Keratinocyte (primary cell): ENCODE measurements at regions not wholly inside any gene's neighbourhood (a gene's known extent, or its start where the extent isn't known, plus 50 kb on each side); places are given as distances from the start of the nearest gene placed in this dataset.

ENCODE experiments used
- DNase-seq: peaks from one replicate; pipeline ENCODE4 v3.0.0-alpha.2; 2011; ENCODE audit warnings: low read depth, missing footprints, low spot score
- FAIRE-seq: peaks from 2 replicates; lab custom pipeline; 2011; peaks lifted over from hg19 to GRCh38; lab: Jason Lieb, UNC
- H2AFZ ChIP-seq: 2 replicates; pipeline ENCODE4 v1.6.0; 2012; ENCODE audit warnings: low read length, control low read depth, inconsistent platforms; ENCODE audit not compliant: control insufficient read depth
- H3K27ac ChIP-seq: 2 replicates; pipeline ENCODE4 v1.5.1; 2011; ENCODE audit warnings: low read length; ENCODE audit not compliant: control insufficient read depth, insufficient read depth
- H3K27me3 ChIP-seq: 3 replicates; pipeline ENCODE4 v1.6.0; 2011; ENCODE audit warnings: low read length; ENCODE audit not compliant: control insufficient read depth, insufficient read depth; ENCODE audit errors: extremely low read depth
- H3K36me3 ChIP-seq, 2 experiments: 2 replicates in 1 of 2; 3 replicates in 1 of 2; pipeline ENCODE4 v1.5.1; 2011; ENCODE audit warnings: low read length in 2 of 2, mild to moderate bottlenecking in 1 of 2; ENCODE audit not compliant: control insufficient read depth in 2 of 2, insufficient read depth in 2 of 2; ENCODE audit errors: extremely low read depth in 1 of 2
- H3K4me1 ChIP-seq: 3 replicates; pipeline ENCODE4 v1.5.1; 2011; ENCODE audit warnings: low read length; ENCODE audit not compliant: control insufficient read depth, insufficient read depth; ENCODE audit errors: extremely low read depth
- H3K4me2 ChIP-seq: 3 replicates; pipeline ENCODE4 v1.6.0; 2011; ENCODE audit warnings: low read depth, low read length; ENCODE audit not compliant: control insufficient read depth, insufficient read depth; ENCODE audit errors: extremely low read depth
- H3K4me3 ChIP-seq, 3 experiments: fragments of 200-600 bp in 1 of 3; sonication (generic) in 1 of 3; 2 replicates in 2 of 3; 3 replicates in 1 of 3; pipeline ENCODE4 v1.5.1; 2011 to 2016; ENCODE audit warnings: low read length in 3 of 3, mild to moderate bottlenecking in 3 of 3, control low read depth in 2 of 3, inconsistent platforms in 1 of 3, low read depth in 1 of 3, mixed read lengths in 1 of 3, mixed run types in 1 of 3, moderate library complexity in 1 of 3; ENCODE audit not compliant: control insufficient read depth in 2 of 3, insufficient read depth in 2 of 3; ENCODE audit errors: extremely low read depth in 1 of 3
- H3K79me2 ChIP-seq: 2 replicates; pipeline ENCODE4 v1.6.0; 2012; ENCODE audit warnings: low read length; ENCODE audit not compliant: control insufficient read depth, insufficient read depth
- H3K9ac ChIP-seq: 3 replicates; pipeline ENCODE4 v1.6.0; 2011; ENCODE audit warnings: low read length; ENCODE audit not compliant: control insufficient read depth, insufficient read depth; ENCODE audit errors: extremely low read depth
- H3K9me1 ChIP-seq: 3 replicates; pipeline ENCODE4 v1.6.0; 2011; ENCODE audit warnings: low read length; ENCODE audit not compliant: control insufficient read depth, insufficient read depth; ENCODE audit errors: extremely low read depth
- H3K9me3 ChIP-seq: 2 replicates; pipeline ENCODE4 v1.5.1; 2012; ENCODE audit warnings: low read depth, low read length; ENCODE audit not compliant: control insufficient read depth
- H4K20me1 ChIP-seq: 3 replicates; pipeline ENCODE4 v1.6.0; 2011; ENCODE audit warnings: low read length; ENCODE audit not compliant: control insufficient read depth, insufficient read depth; ENCODE audit errors: extremely low read depth
- CTCF ChIP-seq, 3 experiments: IDR thresholded peaks in 1 of 3; conservative IDR thresholded peaks in 1 of 3; optimal IDR thresholded peaks in 1 of 3; 2 replicates in 2 of 3; 3 replicates in 1 of 3; pipeline versions ENCODE3 to v1.5.1; 2011; ENCODE audit warnings: low read length in 3 of 3, mild to moderate bottlenecking in 3 of 3, moderate library complexity in 2 of 3, control low read depth in 1 of 3, inconsistent platforms in 1 of 3; ENCODE audit not compliant: insufficient read depth in 2 of 3; ENCODE audit errors: extremely low read depth in 1 of 3
- EZH2 ChIP-seq: IDR thresholded peaks from one replicate; pipeline ENCODE4 v1.6.1; 2012; ENCODE audit warnings: inconsistent platforms, mild to moderate bottlenecking, low read length, moderate library complexity
- dilution Hi-C: fragments of 300-500 bp; cut with MboI; formaldehyde crosslinking; loops from one replicate; pipeline ENCODE4 v1.7.0; 2020; ENCODE audit warnings: low sequenced_read_pairs; ENCODE audit not compliant: extremely low pct_ligation_motif_present

- H2AFZ ChIP-seq: no peak overlapping the region
- H3K4me3 ChIP-seq: no peak overlapping the region
- H3K4me2 ChIP-seq: no peak overlapping the region
- no peaks in the 10 kb centered on the region for H4K20me1 ChIP-seq
- TF ChIP-seq CTCF (optimal IDR thresholded peaks at IDR 0.05 in 1 of 3, IDR thresholded peaks at IDR 0.05 in 1 of 3, conservative IDR thresholded peaks at IDR 0.05 in 1 of 3; ENCODE audit: extremely low read depth in 1 of 3, insufficient read depth in 2 of 3, low read length in 3 of 3): no peak
- H3K9me3 ChIP-seq: no peaks in the 10 kb centered on the region
- no peaks in the 10 kb centered on the region for H3K27me3 ChIP-seq
- dilution Hi-C loops: no loop called here
- H3K9me1 ChIP-seq: no peaks in the 10 kb centered on the region
- H3K4me1 ChIP-seq: no peaks in the 10 kb centered on the region
- no peak overlapping the region for H3K27ac ChIP-seq
- H3K79me2 ChIP-seq: no peaks in the 10 kb centered on the region
- FAIRE-seq (no peak), DNase-seq (no peak)
- no peak overlapping the region for H3K9ac ChIP-seq
- no peaks in the 10 kb centered on the region for H3K36me3 ChIP-seq
Measured at GRCh38 chr12:91922674-91923073, 223.0 kb downstream of the BTG1 start.

GRCh38 chr12:91922139-91922538 is 223.5 kb downstream of the BTG1 start:
- FAIRE-seq: no peak
- H3K9me3 ChIP-seq: no peaks in the 10 kb centered on the region
- H2AFZ ChIP-seq: no peak overlapping the region
- dilution Hi-C loops: no loop called here
- no peak for DNase-seq
- H3K27ac ChIP-seq: no peak overlapping the region
- no peak overlapping the region for H3K4me3 ChIP-seq
- H3K9ac ChIP-seq: no peak overlapping the region
- H3K36me3 ChIP-seq: no peaks in the 10 kb centered on the region
- H4K20me1 ChIP-seq: no peaks in the 10 kb centered on the region
- no peak overlapping the region for H3K4me2 ChIP-seq
- no peak for TF ChIP-seq CTCF (optimal IDR thresholded peaks at IDR 0.05 in 1 of 3, IDR thresholded peaks at IDR 0.05 in 1 of 3, conservative IDR thresholded peaks at IDR 0.05 in 1 of 3; ENCODE audit: extremely low read depth in 1 of 3, insufficient read depth in 2 of 3, low read length in 3 of 3)
- no peak for TF ChIP-seq EZH2
- H3K9me1 ChIP-seq: no peaks in the 10 kb centered on the region
- H3K4me1 ChIP-seq: no peaks in the 10 kb centered on the region
- H3K79me2 ChIP-seq: no peaks in the 10 kb centered on the region
- H3K27me3 ChIP-seq: no peaks in the 10 kb centered on the region
